ENCODE measurements at regions not wholly inside any gene's neighbourhood (a gene's known extent, or its start where the extent isn't known, plus 50 kb on each side); places are given as distances from the start of the nearest gene placed in this dataset.

DNA sequence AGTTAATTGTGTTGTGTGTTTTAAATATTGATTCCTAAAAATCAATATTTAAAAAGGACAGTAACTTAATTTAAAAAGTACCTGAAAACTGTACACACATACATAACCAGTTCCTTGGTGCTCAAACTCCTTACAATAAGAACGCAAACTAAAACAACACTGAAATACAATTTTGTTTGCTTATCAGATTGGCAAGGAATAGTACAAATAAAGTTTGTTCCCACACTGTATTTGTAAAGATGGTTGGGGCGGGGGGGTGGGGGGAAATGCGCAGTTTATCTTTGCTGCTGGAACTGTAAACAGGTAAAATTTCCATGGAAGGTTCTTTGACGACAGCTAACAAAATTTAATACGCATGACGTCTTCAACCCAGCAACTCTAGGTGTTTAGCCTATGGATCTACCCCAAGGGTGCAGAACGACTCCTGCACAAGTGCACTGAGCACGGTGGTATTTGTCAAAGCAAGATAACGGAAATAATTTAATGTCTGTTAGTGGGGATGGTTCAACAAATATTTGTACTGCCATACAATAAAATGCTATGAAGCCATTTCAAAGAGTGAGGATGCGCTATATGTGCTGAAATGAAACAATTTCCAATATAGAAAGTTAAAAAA lies 96.5 kb downstream of the ING1 start:
- Histone ChIP-seq H3K9ac (ENCODE audit: low read length) (no peak overlapping the region), H3K9me3 (ENCODE audit: low read length) (no peaks in the 10 kb centered on the region), H3K79me2 (ENCODE audit: insufficient read depth, low read length) (no peaks in the 10 kb centered on the region), H3F3A (ENCODE audit: insufficient read depth, low read length) (no peaks in the 10 kb centered on the region), H2AFZ (ENCODE audit: low read length) (no peak overlapping the region), H3K27me3 (ENCODE audit: insufficient read depth, low read length) (no peaks in the 10 kb centered on the region), H3K4me2 (ENCODE audit: low read length) (no peak overlapping the region), H4K20me1 (ENCODE audit: insufficient read depth, low read length) (no peaks in the 10 kb centered on the region), H3K36me3 (ENCODE audit: insufficient read depth, low read length) (no peaks in the 10 kb centered on the region), H3K4me1 (ENCODE audit: insufficient read depth, low read length, severe bottlenecking) (no peaks in the 10 kb centered on the region), H3K4me3 (ENCODE audit: low read depth, low read length, poor library complexity, severe bottlenecking) (no peak overlapping the region), H3K9me2 (ENCODE audit: low read depth, low read length) (no peaks in the 10 kb centered on the region), H3K27ac (ENCODE audit: low read depth, low read length, poor library complexity, severe bottlenecking) (no peak overlapping the region)
- TF ChIP-seq EZH2 (IDR thresholded peaks at IDR 0.05; ENCODE audit: borderline replicate concordance, low read length) (no peak), CTCF (IDR thresholded peaks at IDR 0.05; ENCODE audit: low read length) (no peak)

DNA sequence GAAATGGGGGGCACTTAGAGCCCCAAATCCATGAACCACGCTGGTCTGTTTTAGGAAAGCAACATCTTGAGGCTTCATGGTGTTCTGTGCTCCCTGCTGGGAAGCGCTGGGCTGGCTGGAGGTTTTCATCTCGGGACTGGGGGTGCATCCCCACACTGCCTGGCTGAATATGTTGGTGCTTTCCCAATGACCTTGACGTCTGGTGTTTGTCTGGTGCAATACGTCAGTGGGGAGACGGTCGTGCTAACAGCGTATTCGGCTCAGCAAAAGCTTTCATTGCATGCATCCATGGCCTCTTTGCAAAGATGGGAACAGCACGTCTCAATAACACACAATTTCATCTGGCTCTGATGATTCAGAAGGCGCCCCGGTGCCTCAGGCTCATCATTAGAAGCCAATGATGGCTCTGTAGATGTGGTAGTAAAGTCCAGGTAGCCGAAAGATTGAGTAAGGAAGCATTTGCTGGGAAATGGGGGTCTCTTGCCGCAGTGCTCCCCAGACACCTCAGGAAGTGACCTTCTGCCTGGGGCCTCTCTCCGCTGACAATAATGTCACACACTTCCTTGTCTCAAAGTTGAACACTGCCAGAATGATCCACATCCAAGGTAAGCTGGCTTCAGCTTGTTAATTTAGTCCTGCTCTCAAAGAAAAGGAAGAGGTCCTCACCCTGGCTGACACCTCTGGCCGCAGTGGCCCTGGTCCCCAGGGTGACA lies 97.7 kb downstream of the ING1 start:
- H3K36me3 ChIP-seq (ENCODE audit: insufficient read depth, low read length): no peaks in the 10 kb centered on the region
- H3K9ac ChIP-seq (ENCODE audit: low read length): no peak overlapping the region
- no peaks in the 10 kb centered on the region for H3K4me1 ChIP-seq (ENCODE audit: insufficient read depth, low read length, severe bottlenecking)
- H3K9me2 ChIP-seq (ENCODE audit: low read depth, low read length): no peaks in the 10 kb centered on the region
- no peak overlapping the region for H2AFZ ChIP-seq (ENCODE audit: low read length)
- no peaks in the 10 kb centered on the region for H3K79me2 ChIP-seq (ENCODE audit: insufficient read depth, low read length)
- no peaks in the 10 kb centered on the region for H3K27me3 ChIP-seq (ENCODE audit: insufficient read depth, low read length)
- TF ChIP-seq CTCF (IDR thresholded peaks at IDR 0.05; ENCODE audit: low read length) (no peak), EZH2 (IDR thresholded peaks at IDR 0.05; ENCODE audit: borderline replicate concordance, low read length) (no peak)
- no peaks in the 10 kb centered on the region for H3F3A ChIP-seq (ENCODE audit: insufficient read depth, low read length)
- no peak overlapping the region for H3K4me3 ChIP-seq (ENCODE audit: low read depth, low read length, poor library complexity, severe bottlenecking)
- H3K9me3 ChIP-seq (ENCODE audit: low read length): no peaks in the 10 kb centered on the region
- no peak overlapping the region for H3K4me2 ChIP-seq (ENCODE audit: low read length)
- no peak overlapping the region for H3K27ac ChIP-seq (ENCODE audit: low read depth, low read length, poor library complexity, severe bottlenecking)
- no peaks in the 10 kb centered on the region for H4K20me1 ChIP-seq (ENCODE audit: insufficient read depth, low read length)

DNA sequence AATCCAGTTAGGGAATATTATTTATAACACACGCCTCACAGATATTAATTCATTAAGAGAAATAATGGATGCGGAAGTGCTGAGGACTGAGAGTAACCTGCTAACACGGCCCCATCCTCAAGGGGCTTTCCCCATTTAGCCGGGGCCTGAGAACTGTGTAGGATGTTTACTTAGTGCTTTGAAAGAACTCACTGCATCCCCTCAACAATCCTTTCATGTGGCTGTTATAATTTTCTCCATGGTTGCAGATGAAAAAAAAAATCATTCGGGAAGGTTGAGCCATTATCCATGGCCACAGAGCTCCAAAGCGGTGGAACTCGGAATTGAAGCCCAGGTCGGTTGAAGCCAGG lies 98.2 kb downstream of the ING1 start:
- no peak overlapping the region for H3K9ac ChIP-seq (ENCODE audit: low read length)
- no peaks in the 10 kb centered on the region for H3K79me2 ChIP-seq (ENCODE audit: insufficient read depth, low read length)
- H3K9me3 ChIP-seq (ENCODE audit: low read length): no peaks in the 10 kb centered on the region
- no peak overlapping the region for H3K27ac ChIP-seq (ENCODE audit: low read depth, low read length, poor library complexity, severe bottlenecking)
- no peaks in the 10 kb centered on the region for H3K9me2 ChIP-seq (ENCODE audit: low read depth, low read length)
- 0 out of 2 replicates have a peak, but pooled peaks cover 4% of the 10 kb centered on the region for H3K27me3 ChIP-seq (ENCODE audit: insufficient read depth, low read length)
- no peaks in the 10 kb centered on the region for H3F3A ChIP-seq (ENCODE audit: insufficient read depth, low read length)
- no peaks in the 10 kb centered on the region for H3K4me1 ChIP-seq (ENCODE audit: insufficient read depth, low read length, severe bottlenecking)
- H2AFZ ChIP-seq (ENCODE audit: low read length): no peak overlapping the region
- H3K4me2 ChIP-seq (ENCODE audit: low read length): no peak overlapping the region
- H3K4me3 ChIP-seq (ENCODE audit: low read depth, low read length, poor library complexity, severe bottlenecking): no peak overlapping the region
- no peaks in the 10 kb centered on the region for H4K20me1 ChIP-seq (ENCODE audit: insufficient read depth, low read length)
- no peaks in the 10 kb centered on the region for H3K36me3 ChIP-seq (ENCODE audit: insufficient read depth, low read length)
- TF ChIP-seq CTCF (IDR thresholded peaks at IDR 0.05; ENCODE audit: low read length) (no peak), EZH2 (IDR thresholded peaks at IDR 0.05; ENCODE audit: borderline replicate concordance, low read length) (no peak)

Measured in OCI-LY1 (cell line).